Stimulated activated CD4-positive, alpha-beta T cell treated with anti-CD3 and anti-CD28 coated beads, Interleukin-4, amount 100 ng/mL, for 4 hours (primary cell): ENCODE measurements at regions not wholly inside any gene's neighbourhood (a gene's known extent, or its start where the extent isn't known, plus 50 kb on each side); places are given as distances from the start of the nearest gene placed in this dataset.

Experiments
- DNase-seq, 2 experiments: peaks; one replicate each; pipeline ENCODE4 v3.0.0-alpha.2; 2020

GRCh38 chr10:130776724-130777123 lies 534.8 kb downstream of the TCERG1L start:
- DNase-seq = no peak

- DNase-seq = no peak
Measured at GRCh38 chr10:130777507-130778165, 533.9 kb downstream of the TCERG1L start.

- DNase-seq = no peak
Measured at GRCh38 chr10:130778166-130778545, 533.4 kb downstream of the TCERG1L start.

- DNase-seq = no peak
Measured at GRCh38 chr10:130780763-130781162, 530.8 kb downstream of the TCERG1L start.

- DNase-seq = no peak
Measured at GRCh38 chr10:130781206-130781605, 530.3 kb downstream of the TCERG1L start.

GRCh38 chr10:130781623-130782022 lies 529.9 kb downstream of the TCERG1L start:
- no peak for DNase-seq

- no peak for DNase-seq
Measured at GRCh38 chr10:130782467-130782866, 529.1 kb downstream of the TCERG1L start.

- DNase-seq = no peak
Measured at GRCh38 chr10:130784326-130784725, 527.2 kb downstream of the TCERG1L start.

- DNase-seq = no peak
Measured at GRCh38 chr10:130786365-130786966, 525.1 kb downstream of the TCERG1L start.

- DNase-seq = no peak
Measured at GRCh38 chr10:130787243-130787642, 524.3 kb downstream of the TCERG1L start.

GRCh38 chr10:130787821-130788220 lies 523.7 kb downstream of the TCERG1L start:
- no peak for DNase-seq

- no peak for DNase-seq
Measured at GRCh38 chr10:130790339-130790738, 521.2 kb downstream of the TCERG1L start.

GRCh38 chr10:130792096-130792845 lies 519.2 kb downstream of the TCERG1L start:
- no peak for DNase-seq

- no peak for DNase-seq
Measured at GRCh38 chr10:130795819-130796218, 515.7 kb downstream of the TCERG1L start.

GRCh38 chr10:130799532-130799931 lies 512.0 kb downstream of the TCERG1L start:
- DNase-seq = no peak

- DNase-seq = no peak
Measured at GRCh38 chr10:130800281-130800680, 511.2 kb downstream of the TCERG1L start.

GRCh38 chr10:130801276-130801675 lies 510.2 kb downstream of the TCERG1L start:
- no peak for DNase-seq

- DNase-seq = no peak
Measured at GRCh38 chr10:130801784-130802183, 509.7 kb downstream of the TCERG1L start.

- no peak for DNase-seq
Measured at GRCh38 chr10:130802301-130802700, 509.2 kb downstream of the TCERG1L start.

GRCh38 chr10:130804281-130804680 lies 507.2 kb downstream of the TCERG1L start:
- no peak for DNase-seq

GRCh38 chr10:130804778-130805634 lies 506.5 kb downstream of the TCERG1L start:
- no peak for DNase-seq

GRCh38 chr10:130805635-130806030 lies 505.9 kb downstream of the TCERG1L start:
- DNase-seq = no peak

- DNase-seq = no peak
Measured at GRCh38 chr10:130806426-130806825, 505.1 kb downstream of the TCERG1L start.
